ENCODE measurements at regions not wholly inside any gene's neighbourhood (a gene's known extent, or its start where the extent isn't known, plus 50 kb on each side); places are given as distances from the start of the nearest gene placed in this dataset.

DNA sequence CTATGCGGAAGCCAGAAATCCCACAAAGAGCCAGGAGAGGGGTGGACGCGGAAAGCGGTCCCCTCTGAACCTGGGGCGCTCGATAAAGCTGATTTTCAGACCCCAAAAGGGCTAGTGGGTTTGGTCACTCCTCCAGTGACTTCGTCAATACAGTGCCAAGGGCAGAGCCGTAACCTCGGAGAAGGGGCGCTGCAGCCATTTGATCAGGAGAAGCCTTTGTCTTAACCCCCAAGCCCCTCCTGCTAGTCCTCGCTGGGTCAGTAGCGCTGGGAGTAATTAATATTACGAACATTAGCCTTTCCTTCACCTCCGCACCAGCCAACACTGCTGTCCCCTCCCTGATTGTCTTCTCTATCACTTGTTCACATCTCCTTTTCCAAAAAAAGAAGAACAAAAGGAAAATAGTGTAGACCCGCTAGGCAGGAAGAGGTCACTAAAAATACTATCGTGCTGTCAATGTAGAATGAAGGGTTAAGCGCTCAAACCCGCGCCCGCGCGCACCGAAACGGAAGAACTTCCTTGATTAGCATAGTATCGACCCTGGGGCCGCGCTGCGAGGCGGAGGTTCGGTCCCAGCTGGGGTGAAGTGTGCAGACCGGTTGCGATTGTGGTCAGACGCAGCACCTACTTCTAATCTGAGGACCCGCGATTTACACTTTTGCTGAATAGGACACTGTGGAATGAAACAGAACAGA lies 63.2 kb upstream of the MAPRE2 start:
- DNase-seq (ENCODE audit: extremely low read depth, low read depth), result no peak

GRCh38 chr18:34978533-34978893 lies 62.7 kb upstream of the MAPRE2 start:
- DNase-seq (ENCODE audit: extremely low read depth, low read depth), result no peak

GRCh38 chr18:34978953-34979608 lies 62.1 kb upstream of the MAPRE2 start:
- peak; percentile 67 for DNase-seq (ENCODE audit: extremely low read depth, low read depth)

- no peak for DNase-seq (ENCODE audit: extremely low read depth, low read depth)
Measured at GRCh38 chr18:34981487-34981886, 59.7 kb upstream of the MAPRE2 start.

GRCh38 chr18:34985963-34986362 lies 55.2 kb upstream of the MAPRE2 start:
- no peak for DNase-seq (ENCODE audit: extremely low read depth, low read depth)

DNA sequence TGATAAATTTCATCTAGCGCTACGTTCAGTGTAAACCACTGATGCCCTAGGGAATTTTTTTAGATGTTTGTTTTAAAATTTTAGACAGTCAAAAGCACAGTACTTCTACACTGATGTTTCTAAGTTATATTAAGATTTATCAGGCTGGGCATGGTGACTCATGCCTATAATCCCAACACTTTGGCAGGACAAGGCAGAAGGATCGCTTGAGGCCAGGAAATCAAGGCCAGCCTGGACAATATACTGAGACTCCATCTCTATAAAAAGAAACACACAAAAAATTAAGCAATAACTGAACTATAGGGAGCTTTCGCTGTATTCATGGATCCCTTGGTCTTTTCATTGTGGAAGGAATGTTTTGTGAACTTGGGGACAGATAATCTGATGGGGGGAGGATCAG lies 50.6 kb upstream of the MAPRE2 start:
- no peak for DNase-seq (ENCODE audit: extremely low read depth, low read depth)

DNA sequence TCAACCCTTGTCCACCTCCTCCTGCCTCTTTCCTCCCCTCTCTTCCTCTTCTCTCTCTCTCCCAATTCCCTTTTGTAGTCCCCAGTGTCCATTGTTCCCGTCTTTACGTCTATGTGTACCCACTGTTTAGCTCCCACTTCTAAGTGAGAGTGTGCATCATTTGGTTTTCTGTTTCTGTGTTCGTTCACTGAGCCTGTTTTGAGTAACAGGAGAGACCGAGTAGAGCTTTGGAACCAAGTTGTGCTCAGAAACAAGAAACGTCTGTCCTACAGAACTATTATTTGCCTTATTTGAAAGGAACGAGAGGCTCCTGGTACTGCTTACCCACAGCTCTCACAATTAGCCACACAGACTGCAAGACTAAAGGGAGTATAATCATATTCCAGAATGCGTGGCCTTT lies 50.1 kb upstream of the MAPRE2 start:
- no peak for DNase-seq (ENCODE audit: extremely low read depth, low read depth)

Data from NCI-H460 (cell line).